Sigmoid colon (tissue), 4 donors: ENCODE measurements at regions not wholly inside any gene's neighbourhood (a gene's known extent, or its start where the extent isn't known, plus 50 kb on each side); places are given as distances from the start of the nearest gene placed in this dataset.

ENCODE experiments used
- POLR2A ChIP-seq, 2 donors: fragments of 450-650 bp; IDR thresholded peaks; one replicate each; pipeline ENCODE4 v1.6.1; 2016; ENCODE audit warnings: antibody characterized with exemption in 2 of 2, mild to moderate bottlenecking in 2 of 2, moderate library complexity in 2 of 2
- POLR2AphosphoS5 ChIP-seq, 4 donors: sonication (generic); formaldehyde crosslinking; IDR thresholded peaks; one replicate each; pipeline ENCODE4 v1.6.1; 2017; ENCODE audit warnings: antibody characterized with exemption in 4 of 4
- TF ChIP-seq, protein P1 (sequence below), 4 experiments: fragments of 450-650 bp in 3 of 4; fragments of 200-600 bp in 1 of 4; IDR thresholded peaks; one replicate each; pipeline ENCODE4 v1.5.1; 2016 to 2019; ENCODE audit warnings: antibody characterized with exemption in 4 of 4, mild to moderate bottlenecking in 3 of 4, moderate library complexity in 2 of 4

DNA sequence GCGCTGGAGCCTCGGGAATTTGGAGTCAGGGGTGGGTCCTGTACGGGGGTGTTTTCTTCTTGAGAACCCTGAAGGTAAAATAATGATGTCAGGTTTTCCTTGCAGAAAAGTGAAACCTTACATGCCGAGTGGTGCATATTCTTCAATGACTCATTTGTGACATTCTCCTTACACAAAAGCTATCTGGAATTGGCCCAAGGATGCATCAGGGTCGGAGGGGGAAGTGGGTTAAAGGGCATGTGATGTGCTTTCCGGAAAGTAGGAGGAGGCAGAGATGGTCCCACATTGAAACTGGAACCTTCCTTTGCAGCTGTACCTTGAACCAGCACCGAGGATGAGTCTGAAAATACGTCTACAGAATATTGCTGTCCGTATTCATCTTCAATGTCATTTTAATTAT lies 411.2 kb upstream of the IRX4 start:
- TF ChIP-seq POLR2AphosphoS5 (IDR thresholded peaks at IDR 0.05): no peak
- TF ChIP-seq, protein P1, sequence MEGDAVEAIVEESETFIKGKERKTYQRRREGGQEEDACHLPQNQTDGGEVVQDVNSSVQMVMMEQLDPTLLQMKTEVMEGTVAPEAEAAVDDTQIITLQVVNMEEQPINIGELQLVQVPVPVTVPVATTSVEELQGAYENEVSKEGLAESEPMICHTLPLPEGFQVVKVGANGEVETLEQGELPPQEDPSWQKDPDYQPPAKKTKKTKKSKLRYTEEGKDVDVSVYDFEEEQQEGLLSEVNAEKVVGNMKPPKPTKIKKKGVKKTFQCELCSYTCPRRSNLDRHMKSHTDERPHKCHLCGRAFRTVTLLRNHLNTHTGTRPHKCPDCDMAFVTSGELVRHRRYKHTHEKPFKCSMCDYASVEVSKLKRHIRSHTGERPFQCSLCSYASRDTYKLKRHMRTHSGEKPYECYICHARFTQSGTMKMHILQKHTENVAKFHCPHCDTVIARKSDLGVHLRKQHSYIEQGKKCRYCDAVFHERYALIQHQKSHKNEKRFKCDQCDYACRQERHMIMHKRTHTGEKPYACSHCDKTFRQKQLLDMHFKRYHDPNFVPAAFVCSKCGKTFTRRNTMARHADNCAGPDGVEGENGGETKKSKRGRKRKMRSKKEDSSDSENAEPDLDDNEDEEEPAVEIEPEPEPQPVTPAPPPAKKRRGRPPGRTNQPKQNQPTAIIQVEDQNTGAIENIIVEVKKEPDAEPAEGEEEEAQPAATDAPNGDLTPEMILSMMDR (IDR thresholded peaks at IDR 0.05): no peak
- TF ChIP-seq POLR2A (IDR thresholded peaks at IDR 0.05): no peak
